IMR-90 (cell line): ENCODE measurements at regions not wholly inside any gene's neighbourhood (a gene's known extent, or its start where the extent isn't known, plus 50 kb on each side); places are given as distances from the start of the nearest gene placed in this dataset.

Experiments used
- POLR2A ChIP-seq: IDR thresholded peaks from 2 replicates; pipeline ENCODE4 v1.6.1; 2012; ENCODE audit warnings: mild to moderate bottlenecking, low read depth, low read length
- RAD21 ChIP-seq: IDR thresholded peaks from 2 replicates; pipeline ENCODE4 v1.6.1; 2012; ENCODE audit warnings: low read length, improper control_type of control experiment
- RCOR1 ChIP-seq: IDR thresholded peaks from 2 replicates; pipeline ENCODE4 v1.6.1; 2012; ENCODE audit warnings: mild to moderate bottlenecking, low read length, improper control_type of control experiment; ENCODE audit not compliant: insufficient replicate concordance

- no peak for TF ChIP-seq RAD21
- no peak for TF ChIP-seq RCOR1
- TF ChIP-seq POLR2A, result no peak
Observed at GRCh38 chr18:71020342-71021029, 731.6 kb downstream of the SOCS6 start.
